Middle frontal gyrus (tissue), 1 donor: ENCODE measurements at regions not wholly inside any gene's neighbourhood (a gene's known extent, or its start where the extent isn't known, plus 50 kb on each side); places are given as distances from the start of the nearest gene placed in this dataset.

Experiments used
- DNase-seq: peaks from one replicate; pipeline ENCODE4 v3.0.0-alpha.2; 2015; ENCODE audit warnings: low spot score; ENCODE audit errors: extremely low spot score

GRCh38 chr12:91561301-91561957 is 378.8 kb upstream of the DCN start:
- DNase-seq, result no peak

- no peak for DNase-seq
Measured at GRCh38 chr12:91556909-91557308, 374.3 kb upstream of the DCN start.

- no peak for DNase-seq
Measured at GRCh38 chr12:91555436-91556415, 373.1 kb upstream of the DCN start.

- no peak for DNase-seq
Measured at GRCh38 chr12:91551927-91552326, 369.3 kb upstream of the DCN start.

- DNase-seq, result no peak
Measured at GRCh38 chr12:91551242-91551641, 368.6 kb upstream of the DCN start.

- no peak for DNase-seq
Measured at GRCh38 chr12:91542666-91543065, 360.0 kb upstream of the DCN start.

GRCh38 chr12:91542067-91542466 is 359.4 kb upstream of the DCN start:
- no peak for DNase-seq

GRCh38 chr12:91538418-91538817 is 355.8 kb upstream of the DCN start:
- DNase-seq, result no peak

GRCh38 chr12:91533366-91533765 is 350.7 kb upstream of the DCN start:
- DNase-seq, result no peak

- no peak for DNase-seq
Measured at GRCh38 chr12:91529829-91530228, 347.2 kb upstream of the DCN start.

GRCh38 chr12:91523831-91524230 is 341.2 kb upstream of the DCN start:
- no peak for DNase-seq

GRCh38 chr12:91516695-91517047 is 334.1 kb upstream of the DCN start:
- DNase-seq, result no peak

GRCh38 chr12:91515944-91516694 is 333.5 kb upstream of the DCN start:
- DNase-seq, result no peak

- no peak for DNase-seq
Measured at GRCh38 chr12:91513313-91513712, 330.7 kb upstream of the DCN start.

- no peak for DNase-seq
Measured at GRCh38 chr12:91511795-91512420, 329.3 kb upstream of the DCN start.

- DNase-seq, result no peak
Measured at GRCh38 chr12:91507754-91508153, 325.1 kb upstream of the DCN start.

GRCh38 chr12:91506452-91506851 is 323.8 kb upstream of the DCN start:
- no peak for DNase-seq

GRCh38 chr12:91505006-91505405 is 322.4 kb upstream of the DCN start:
- no peak for DNase-seq

GRCh38 chr12:91502208-91502607 is 319.6 kb upstream of the DCN start:
- no peak for DNase-seq

GRCh38 chr12:91496337-91496736 is 313.7 kb upstream of the DCN start:
- DNase-seq, result no peak

GRCh38 chr12:91493308-91493707 is 310.7 kb upstream of the DCN start:
- no peak for DNase-seq

GRCh38 chr12:91492648-91493047 is 310.0 kb upstream of the DCN start:
- no peak for DNase-seq
